ENCODE measurements at regions not wholly inside any gene's neighbourhood (a gene's known extent, or its start where the extent isn't known, plus 50 kb on each side); places are given as distances from the start of the nearest gene placed in this dataset.

DNA sequence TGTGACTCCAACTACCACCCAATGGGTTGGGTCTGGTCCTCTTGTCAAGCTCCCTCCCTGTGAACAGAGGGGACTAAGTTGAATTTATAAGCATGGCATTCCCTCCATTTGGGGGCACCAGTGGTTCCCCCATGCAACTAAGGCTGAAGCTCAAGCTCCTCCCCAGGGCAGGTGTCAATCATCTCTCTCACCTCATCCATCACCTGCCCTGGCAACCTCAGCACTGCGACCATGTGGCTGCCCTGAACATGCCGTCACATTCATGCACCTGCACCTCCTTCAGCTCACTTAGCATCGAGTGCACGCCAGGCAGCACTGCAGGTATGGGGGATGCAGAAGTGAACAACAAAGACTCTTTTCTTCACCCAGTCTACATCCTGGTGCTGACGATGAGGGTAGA lies 799.3 kb downstream of the TBC1D22A start:
- Histone ChIP-seq H3K4me3 (replicated peaks; ENCODE audit: low read depth, low read length) (no peak overlapping the region), H3K36me3 (ENCODE audit: control insufficient read depth, insufficient read depth, low read length) (no peaks in the 10 kb centered on the region), H3K27me3 (replicated peaks; ENCODE audit: control insufficient read depth, insufficient read depth, low read length) (no peaks in the 10 kb centered on the region)
- no peak for DNase-seq (ENCODE audit: extremely low read depth, insufficient read length)
- no peak for TF ChIP-seq CTCF (IDR thresholded peaks at IDR 0.05; ENCODE audit: insufficient read depth, low read length, poor library complexity, severe bottlenecking)

- no peak overlapping the region for H3K4me3 ChIP-seq (replicated peaks; ENCODE audit: low read depth, low read length)
- no peak for TF ChIP-seq CTCF (IDR thresholded peaks at IDR 0.05; ENCODE audit: insufficient read depth, low read length, poor library complexity, severe bottlenecking)
- H3K36me3 ChIP-seq (ENCODE audit: control insufficient read depth, insufficient read depth, low read length): no peaks in the 10 kb centered on the region
- no peaks in the 10 kb centered on the region for H3K27me3 ChIP-seq (replicated peaks; ENCODE audit: control insufficient read depth, insufficient read depth, low read length)
- DNase-seq (ENCODE audit: extremely low read depth, insufficient read length): no peak
These were observed 798.7 kb downstream of the TBC1D22A start for GRCh38 chr22:47561115-47561675.

DNA sequence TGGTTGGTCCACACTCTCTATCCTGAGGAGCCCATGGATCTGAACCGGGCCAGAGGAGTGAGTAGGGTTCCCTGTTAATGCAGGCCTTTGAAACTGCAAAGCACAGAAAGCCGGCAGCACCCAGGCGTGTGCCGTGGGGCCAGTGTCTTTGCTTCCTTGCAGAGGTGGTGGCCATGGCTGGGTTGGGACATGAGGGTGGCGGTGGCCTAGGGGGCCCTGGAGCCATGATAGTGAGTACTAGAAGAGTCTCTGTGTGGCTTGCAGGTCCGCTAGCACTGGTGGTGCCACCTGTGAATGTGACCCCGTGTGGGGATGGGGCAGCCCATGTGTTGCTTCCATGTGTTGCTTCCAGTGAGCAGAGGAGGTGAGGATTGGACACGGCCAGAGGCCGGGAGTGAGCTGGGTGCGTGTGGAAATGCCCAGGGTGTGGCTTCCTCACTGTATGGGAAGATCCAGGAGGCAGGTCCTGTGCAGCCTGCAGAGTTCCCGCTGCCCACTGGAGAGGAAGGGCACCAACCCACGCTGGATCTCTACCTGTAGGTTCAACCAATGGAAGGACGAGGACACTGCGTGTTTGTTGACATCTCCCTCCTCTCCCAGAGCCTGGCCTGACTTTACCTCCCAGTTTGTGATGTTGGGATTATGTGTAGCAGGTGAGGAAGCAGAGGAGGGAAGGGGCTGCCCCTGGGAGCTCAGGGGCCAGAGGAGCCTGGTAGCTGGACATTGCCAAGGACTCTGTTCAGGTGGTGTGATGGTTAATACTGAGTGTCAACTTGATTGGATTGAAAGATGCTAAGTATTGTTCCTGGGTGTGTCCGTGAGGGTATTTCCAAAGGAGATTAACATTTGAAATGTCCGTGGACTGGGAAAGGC lies 796.6 kb downstream of the TBC1D22A start:
- no peak for TF ChIP-seq CTCF (IDR thresholded peaks at IDR 0.05; ENCODE audit: insufficient read depth, low read length, poor library complexity, severe bottlenecking)
- H3K27me3 ChIP-seq (replicated peaks; ENCODE audit: control insufficient read depth, insufficient read depth, low read length): no peaks in the 10 kb centered on the region
- DNase-seq (ENCODE audit: extremely low read depth, insufficient read length): no peak
- H3K36me3 ChIP-seq (ENCODE audit: control insufficient read depth, insufficient read depth, low read length): no peaks in the 10 kb centered on the region
- no peak overlapping the region for H3K4me3 ChIP-seq (replicated peaks; ENCODE audit: low read depth, low read length)

GRCh38 chr22:47556473-47556872 lies 794.0 kb downstream of the TBC1D22A start:
- no peak for DNase-seq (ENCODE audit: extremely low read depth, insufficient read length)
- Histone ChIP-seq H3K36me3 (ENCODE audit: control insufficient read depth, insufficient read depth, low read length) (no peaks in the 10 kb centered on the region), H3K27me3 (replicated peaks; ENCODE audit: control insufficient read depth, insufficient read depth, low read length) (no peaks in the 10 kb centered on the region), H3K4me3 (replicated peaks; ENCODE audit: low read depth, low read length) (no peak overlapping the region)
- TF ChIP-seq CTCF (IDR thresholded peaks at IDR 0.05; ENCODE audit: insufficient read depth, low read length, poor library complexity, severe bottlenecking): no peak

DNA sequence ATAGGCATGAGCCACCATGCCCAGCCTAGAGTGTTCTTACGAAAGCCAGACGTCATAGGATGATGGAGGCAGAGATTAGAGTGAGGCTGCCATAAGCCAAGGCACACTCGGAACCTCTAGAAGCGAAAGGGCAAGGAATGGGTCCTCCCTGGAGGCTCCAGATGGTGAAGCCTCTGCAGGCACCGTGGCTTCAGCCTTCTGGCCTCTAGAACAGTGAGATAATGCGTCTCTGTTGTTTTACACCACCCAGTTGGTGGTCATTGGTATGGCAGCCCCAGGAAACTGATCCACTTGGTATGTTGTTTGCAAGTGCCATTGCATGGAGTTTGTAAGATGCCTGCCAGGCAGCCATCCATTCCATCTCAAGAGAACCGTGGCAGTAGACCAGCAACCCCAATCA lies 791.0 kb downstream of the TBC1D22A start:
- H3K36me3 ChIP-seq (ENCODE audit: control insufficient read depth, insufficient read depth, low read length): no peaks in the 10 kb centered on the region
- no peak for TF ChIP-seq CTCF (IDR thresholded peaks at IDR 0.05; ENCODE audit: insufficient read depth, low read length, poor library complexity, severe bottlenecking)
- no peak overlapping the region for H3K4me3 ChIP-seq (replicated peaks; ENCODE audit: low read depth, low read length)
- no peak for DNase-seq (ENCODE audit: extremely low read depth, insufficient read length)
- no peaks in the 10 kb centered on the region for H3K27me3 ChIP-seq (replicated peaks; ENCODE audit: control insufficient read depth, insufficient read depth, low read length)
